NCI-H748 treated with DMSO at 0.1 percent for 48 hours (cell line): ENCODE measurements at regions not wholly inside any gene's neighbourhood (a gene's known extent, or its start where the extent isn't known, plus 50 kb on each side); places are given as distances from the start of the nearest gene placed in this dataset.
"Not testable (repeated sequence)": the region's sequence is repeated elsewhere in the genome, so short reads cannot be mapped to it uniquely, and the experiment has no call there.

ENCODE experiments used
- DNase-seq: peaks from one replicate; lab custom pipeline; 2025; lab: John Stamatoyannopoulos, UW

DNA sequence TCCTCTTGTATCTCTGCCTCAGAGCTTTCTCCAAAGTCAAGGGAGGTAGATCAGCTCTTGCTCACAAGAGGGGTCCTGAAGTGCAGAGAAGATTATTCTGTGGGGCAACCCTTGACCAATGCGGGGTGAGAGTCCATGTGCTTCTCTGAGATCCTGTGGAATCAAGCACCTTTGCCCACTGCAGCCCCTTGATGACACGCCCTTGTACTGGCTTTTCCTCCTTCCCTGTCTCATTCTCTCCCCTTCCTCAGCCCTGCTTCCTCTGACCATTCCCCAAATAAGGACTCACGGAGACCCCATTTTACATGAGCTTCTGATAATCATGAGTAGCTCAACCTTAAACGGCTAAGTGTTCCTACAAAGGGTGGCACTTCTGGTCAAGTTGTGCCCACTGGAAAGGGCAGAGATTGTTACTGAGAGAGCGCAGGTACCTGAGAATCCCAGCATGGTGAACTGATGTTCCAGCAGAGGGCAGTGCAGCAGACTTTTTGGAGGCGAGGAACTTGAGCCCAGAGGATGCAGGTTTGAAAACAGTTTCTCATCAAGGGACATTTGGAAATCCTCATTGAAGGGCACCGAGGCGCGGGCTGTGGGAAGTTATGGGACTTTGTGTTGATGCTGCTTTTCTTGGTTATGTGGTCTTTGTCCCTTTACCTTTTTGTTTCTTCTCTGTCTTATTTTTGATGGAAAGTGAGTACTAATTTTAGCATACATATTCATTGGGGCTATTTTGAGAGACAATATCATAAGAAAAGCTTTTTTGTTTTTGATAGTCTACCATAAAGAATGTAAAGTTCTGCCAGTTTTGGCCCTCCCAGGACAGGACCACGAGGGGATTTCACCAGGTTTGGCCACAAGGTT, 201.3 kb downstream of the RBM46 start:
- DNase-seq: peak; percentile 4

DNA sequence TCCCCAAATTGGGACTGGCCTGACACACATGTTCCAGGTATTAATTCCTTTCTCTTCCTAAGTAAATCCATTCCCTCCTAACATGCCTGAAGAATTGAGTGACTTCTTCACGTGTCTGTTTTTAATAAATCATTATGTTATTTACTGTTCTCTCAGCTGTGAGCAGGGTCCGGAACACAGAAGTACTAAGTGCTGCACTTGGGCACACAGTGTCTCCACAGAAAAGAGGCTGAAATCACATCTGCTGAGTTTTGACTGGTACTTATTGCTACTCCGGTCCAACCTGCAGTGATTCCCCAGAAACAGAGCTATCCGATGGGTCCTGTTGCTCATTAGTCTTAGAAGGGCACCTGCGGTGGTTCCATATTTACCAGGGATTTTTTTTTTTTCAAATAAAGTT, 202.6 kb downstream of the RBM46 start:
- DNase-seq: no peak

DNA sequence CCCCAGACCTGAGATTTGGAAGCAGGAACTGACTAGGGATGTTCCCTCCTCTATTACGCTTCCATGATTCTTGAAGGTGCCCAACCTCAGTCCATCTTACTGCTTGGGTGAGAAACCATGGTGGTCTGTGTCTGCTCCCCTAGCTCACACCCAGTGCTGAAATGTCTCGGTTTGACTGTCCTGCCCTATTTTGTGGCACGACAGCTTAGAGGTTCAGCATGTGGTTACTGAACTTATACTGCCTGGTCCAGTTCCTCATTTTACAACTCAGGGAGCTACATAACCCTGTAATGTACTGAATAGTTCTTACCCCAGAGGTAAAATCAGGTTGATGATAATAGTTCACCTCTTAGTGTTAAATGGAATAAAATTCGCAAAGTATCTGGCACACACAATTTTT, 203.1 kb downstream of the RBM46 start:
- no peak for DNase-seq

DNA sequence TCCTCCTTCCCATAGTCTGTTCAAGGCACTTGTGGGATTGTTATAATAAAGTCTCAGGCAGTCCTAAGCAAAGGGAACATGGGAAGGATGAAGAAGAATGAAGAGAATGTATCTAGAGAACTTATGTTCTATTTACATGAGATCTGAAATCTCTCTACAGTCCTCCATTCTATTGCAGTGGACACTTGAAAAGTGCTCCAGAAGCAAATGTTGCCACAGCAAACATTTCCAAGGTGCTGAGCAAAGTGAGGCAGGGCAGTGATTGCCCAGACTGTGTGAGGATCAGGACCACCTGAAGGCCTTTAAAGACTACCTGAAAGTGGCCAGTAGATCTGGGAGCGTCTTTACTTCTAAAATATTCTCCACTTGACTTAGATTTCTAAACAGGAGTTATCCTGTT, 203.5 kb downstream of the RBM46 start:
- DNase-seq: no peak

DNA sequence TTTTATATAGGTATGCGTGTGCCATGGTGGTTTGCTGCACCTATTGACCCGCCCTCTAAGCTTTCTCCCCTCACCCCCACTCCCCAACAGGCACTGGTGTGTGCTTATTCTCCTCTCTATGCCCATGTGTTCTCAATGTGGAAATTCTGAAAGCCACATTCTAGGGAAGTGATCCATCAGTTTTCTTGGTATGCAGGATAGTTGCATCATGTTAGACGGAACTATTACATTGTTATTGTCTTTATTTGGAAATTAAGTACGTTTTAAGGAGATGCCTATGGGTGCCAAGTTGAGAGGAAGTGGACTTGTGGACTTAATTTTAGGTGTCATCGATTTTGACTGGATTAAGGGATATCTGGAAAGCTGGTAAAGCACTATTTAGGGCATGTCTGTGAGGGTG, 204.6 kb downstream of the RBM46 start:
- DNase-seq: no peak

DNA sequence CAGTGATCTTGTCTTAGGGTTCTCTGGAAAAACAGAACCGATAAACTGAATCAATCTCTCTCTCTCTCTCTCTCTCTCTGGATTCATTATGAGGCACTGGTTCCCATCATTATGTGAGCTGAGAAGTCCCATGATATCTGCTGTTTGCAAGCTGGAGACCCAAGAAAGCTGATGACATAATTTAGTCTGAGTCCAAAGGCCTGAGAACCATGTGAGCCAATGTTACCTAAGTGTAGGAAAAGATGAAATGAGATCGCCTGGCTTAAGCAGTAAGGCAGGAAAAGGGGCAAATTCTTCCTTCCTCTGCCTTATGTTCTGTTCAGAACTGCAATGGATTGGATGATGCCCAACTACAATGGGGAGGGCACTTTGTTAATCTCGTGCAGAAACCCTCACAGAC, 207.4 kb downstream of the RBM46 start:
- DNase-seq: no peak

DNA sequence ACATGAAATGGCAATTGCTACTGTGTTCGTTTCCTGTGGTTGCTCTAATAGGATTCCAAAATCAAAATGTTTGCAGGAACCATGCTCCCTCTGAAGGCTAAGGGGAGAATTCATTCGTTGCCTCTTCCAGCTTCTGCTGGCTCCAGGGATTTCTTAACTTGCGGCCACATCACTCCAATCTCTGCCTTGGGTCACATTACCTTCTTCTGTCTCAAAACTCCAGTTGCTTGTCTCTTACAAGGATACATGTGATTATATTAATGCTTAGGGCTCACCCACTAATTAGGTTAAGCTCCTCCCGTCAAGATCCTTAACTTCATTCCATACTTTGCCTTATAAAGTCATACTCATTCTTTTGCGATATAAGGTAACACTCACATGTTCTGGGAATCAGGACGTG, 208.4 kb downstream of the RBM46 start:
- no peak for DNase-seq

DNA sequence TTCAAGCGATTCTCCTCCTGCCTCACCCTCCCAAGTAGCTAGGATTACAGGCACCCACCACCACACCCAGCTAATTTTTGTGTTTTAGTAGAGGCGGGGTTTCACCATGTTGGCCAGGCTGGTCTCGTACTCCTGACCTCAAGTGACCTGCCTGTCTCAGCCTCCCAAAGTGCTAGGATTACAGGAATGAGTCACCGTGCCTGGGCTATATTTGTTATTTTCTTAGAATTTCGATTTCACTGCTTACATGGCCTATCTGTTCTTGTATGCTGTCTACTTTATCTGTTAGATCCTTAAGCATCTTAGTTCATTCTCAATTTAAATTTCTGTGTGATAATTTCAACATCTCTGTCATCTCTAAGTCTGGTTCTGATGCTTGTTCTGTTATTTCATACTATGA, 210.6 kb upstream of the NPY2R start:
- DNase-seq: not testable (repeated sequence)

DNA sequence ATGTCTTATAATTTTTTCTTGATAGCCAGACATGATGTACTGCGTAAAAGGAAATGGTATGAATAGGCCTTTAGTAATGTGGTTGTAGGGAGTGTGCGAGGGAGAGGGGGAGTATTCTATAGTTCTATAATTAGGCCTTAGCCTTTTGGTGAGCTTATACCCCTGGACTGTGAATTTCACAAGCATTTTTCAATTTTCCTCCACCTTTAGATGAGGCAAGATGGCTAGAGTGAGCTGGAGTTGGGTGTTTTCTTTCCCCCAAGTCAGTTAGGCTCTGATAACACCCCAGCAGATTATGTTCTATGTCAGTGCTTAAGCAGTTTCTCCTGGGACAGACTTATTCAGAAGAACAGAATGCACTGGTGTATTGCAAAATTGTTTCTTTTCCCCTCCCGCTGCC, 210.2 kb upstream of the NPY2R start:
- DNase-seq: no peak

DNA sequence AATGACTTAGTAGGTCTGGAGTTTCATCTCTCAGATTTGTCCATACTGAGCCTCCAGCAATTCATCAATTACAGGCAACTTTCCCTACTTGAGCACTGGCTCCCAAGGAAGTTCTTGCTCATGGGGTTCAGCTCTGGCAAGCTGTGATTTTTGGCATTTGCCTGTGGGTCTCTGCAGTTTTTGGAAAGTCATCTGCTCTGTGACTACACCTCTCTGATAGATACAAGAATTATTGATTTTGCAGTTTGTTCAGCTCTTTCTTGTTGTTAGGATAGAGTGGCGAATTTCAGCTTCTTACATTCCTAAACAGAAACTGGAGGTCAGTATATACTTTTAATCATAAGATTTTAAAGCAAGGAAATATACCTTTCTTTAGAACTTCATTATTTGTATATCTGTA, 209.7 kb upstream of the NPY2R start:
- DNase-seq: no peak

DNA sequence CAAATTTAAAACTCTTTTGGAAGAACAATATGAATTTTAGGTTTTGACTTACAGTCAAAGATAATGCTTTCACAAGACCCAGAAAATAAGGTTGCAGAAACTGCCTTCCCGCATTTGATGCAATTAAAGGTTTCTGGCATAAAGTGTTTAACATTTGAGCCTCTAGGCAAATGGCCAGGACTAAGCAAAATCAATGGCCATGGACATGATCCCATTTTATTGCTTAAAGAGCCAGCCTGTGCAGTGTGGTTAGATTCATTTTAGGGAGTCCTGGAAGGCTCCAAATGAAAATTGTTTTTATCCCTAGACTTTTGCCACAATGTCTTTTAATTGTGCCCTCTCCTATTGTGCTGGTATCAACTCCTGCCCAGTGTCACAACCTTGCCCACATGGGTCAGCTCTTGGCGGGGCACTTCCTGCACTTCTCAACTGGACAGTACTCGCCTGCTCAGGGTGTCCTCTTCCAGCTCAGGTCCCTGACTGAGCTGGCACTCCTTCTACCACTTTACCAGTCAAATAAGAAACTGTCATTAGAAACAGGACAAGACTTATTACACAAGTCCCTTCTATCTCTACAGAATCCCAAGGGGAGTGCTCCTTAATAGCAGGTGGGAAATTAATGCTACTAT, 208.4 kb upstream of the NPY2R start:
- no peak for DNase-seq

DNA sequence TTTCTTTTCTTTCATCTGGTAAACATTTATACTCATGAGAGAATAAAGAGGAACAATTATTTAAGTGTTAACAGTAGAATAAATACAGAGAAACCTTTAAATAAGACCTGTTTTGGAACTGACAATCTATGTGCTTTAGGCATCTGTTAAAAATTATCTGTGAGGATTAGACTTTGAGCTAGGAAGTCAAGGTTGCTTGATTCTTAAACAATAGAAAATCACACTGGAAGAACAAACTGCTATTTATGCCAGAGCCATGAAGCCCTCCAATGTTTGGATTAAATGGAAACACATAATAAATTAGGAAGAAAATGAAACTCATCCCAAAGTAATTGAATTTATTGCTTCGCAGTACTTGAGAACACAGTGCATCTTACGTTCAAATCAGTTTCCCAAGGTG, 207.2 kb upstream of the NPY2R start:
- no peak for DNase-seq

DNA sequence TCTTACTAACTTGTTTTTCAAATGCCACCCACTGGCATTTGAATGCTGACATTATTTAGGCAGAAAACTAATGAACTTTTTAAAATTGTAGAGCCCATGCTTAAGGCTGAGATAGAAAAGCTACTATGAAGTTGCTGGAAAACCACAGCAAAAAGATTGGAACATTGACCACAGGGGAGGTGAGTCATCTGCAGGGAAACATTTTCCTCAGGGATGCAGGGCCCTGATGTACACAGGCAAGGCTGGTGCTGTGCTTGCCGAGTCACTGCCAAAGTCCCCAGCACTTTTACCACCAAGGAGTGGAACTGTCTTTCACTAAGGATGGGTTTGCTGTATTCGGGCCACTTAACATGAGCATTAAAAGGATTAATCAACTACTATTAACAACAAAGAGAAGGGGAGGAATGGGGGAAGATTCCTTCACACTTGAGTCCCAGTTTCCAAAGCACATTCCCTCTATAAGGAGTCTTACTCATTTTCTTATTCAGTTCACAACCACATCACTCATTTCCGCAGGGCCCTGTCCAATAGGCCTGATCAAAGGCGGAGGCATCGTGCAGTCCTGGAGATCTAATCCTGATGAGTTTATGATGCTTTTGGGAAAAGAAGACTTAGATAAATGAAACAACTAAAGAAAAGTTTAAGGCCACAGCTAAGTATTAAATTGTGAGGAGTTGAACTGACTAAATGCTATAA, 202.9 kb upstream of the NPY2R start:
- DNase-seq: no peak

DNA sequence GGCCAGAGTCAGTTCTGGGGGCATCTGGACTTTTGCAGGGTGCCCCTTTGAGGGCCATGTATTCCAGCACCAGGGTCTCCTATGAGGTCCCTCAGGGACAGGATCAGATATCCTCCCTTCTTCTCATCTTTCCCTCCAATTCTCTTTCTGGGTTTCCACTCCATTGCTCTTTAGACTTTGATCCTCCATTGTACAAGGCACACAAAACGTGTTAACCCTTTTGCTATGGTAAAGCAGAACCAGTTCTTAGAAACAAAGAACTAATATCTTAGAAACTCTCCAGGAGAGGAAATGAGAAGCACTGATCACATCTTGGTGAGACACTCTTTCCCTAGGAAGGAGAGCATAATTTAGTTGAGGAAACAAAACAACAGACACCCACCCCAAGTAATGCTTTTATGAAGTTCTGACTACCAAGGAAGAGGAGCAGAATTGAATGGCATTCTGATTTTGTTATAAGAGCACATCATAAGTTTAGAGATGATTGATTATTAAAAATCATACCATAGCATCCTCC, 200.7 kb upstream of the NPY2R start:
- no peak for DNase-seq

DNA sequence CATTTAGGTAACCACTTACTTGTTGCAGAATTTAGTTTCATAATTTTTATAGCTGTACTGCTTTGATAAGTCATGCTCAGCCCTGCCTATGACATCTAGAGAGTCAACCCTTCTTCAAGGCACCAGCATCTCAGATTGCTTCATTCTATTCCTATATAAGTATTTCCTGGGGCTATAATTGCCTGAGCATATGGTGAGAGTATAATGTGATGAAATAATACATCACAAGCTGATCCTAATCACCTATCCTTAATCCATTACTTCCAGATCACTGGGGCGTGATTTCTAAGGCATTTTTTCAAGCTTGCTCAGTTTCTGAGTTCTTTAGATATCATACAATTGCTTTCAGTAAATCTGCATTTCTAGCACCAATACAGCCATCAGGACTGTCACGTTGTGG, 200.0 kb upstream of the NPY2R start:
- DNase-seq: no peak

DNA sequence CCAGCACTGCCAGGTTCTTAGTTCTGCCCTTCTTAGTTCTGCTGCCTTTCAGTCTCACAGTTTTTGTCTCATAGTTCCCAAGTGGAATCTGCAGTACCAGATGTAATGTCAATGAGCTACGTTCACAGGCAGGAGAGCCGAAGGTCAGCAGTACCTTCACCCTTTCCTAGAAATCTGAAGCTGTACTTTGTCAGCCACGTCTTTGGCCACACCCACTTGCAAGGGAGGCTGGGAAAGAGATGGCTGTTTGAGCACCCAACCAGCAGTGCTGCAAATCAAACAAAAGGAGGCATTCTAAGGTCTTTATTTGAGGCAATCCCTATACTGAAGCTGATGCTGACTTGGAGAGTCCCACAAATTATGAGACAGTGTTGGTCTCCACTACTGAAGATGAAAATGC, 199.1 kb upstream of the NPY2R start:
- DNase-seq: no peak

DNA sequence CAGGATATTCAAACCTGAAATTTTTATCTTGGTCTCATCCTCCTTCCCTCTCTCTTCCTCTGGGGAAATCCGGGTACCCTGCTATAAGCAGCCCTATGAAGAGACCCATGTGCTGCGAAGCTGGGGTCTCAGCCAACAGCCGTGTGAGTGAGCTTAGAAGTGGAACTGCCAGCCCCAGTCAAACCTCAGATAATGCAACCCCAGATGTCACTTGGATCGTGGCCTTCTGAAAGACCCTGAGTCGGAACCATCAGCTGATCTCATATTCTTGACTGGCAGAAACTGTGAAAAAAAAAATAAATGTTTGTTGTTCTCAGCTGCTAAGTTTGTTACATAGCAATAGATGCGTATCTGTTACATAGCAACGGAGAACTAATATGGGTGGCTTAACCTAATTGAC, 198.1 kb upstream of the NPY2R start:
- DNase-seq: no peak

DNA sequence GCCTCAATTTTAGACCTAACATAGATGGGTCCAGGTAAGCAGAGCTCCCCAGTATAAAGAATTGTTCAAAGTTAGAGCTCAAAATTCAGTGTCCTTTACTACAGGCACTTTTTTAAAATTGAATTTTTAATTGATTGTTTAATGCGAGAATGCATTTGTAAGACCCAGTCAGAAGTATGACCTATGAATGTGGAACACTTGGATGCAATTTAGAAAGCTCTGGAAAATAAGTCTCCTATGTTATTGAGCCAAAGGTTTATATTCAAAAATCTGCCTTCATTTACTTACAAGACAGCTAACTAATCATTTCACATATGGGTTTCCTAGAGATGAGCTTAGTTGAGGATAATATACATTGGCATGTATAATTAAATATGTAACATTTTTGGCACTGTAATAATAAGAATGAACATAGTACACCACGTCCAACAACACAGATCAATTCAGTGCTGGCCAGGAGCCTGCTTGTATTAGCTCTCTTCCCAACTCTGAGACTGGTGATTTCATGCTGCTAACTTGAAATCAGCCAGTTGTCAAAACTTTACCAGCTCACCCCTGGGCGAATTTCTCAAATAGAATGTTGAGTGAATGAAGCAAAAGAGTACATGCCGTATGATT, 197.2 kb upstream of the NPY2R start:
- DNase-seq: no peak

DNA sequence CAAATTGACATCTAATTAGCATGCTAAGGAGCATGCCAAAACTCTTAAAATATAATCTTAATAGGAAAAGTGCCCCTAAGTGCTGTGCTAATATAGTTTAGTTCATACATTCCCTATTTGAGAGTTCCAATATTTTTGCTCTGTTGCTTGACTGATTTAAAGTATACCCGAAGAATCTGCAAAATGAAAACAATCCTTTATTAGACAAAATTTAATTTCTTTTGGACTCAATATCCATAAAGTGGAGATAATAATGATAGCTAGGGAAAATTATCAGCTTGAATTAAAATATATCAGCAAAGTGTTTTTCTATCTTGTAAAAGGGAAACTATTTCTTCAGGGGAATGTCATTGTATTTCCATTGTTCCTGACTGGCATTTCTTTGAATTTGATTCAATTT, 196.0 kb upstream of the NPY2R start:
- no peak for DNase-seq

DNA sequence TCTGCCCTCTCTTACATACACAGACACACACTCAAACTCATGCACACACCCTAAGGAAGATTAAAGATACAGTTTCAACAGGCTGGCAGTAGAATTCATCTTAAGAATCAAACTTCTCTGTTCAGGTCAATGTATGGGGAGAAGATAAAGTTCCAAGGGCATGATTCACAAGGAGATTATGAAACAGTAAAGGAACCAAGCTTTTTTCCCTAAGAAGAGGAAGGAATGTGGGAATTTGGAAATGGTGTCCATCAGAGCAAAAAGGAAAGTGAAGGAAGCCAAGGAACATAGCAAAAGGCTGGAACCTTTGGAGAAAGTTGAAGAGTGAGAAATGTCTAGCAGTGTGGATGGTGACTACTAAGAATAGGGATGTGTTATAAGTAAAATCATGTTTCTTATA, 191.0 kb upstream of the NPY2R start:
- DNase-seq: no peak

DNA sequence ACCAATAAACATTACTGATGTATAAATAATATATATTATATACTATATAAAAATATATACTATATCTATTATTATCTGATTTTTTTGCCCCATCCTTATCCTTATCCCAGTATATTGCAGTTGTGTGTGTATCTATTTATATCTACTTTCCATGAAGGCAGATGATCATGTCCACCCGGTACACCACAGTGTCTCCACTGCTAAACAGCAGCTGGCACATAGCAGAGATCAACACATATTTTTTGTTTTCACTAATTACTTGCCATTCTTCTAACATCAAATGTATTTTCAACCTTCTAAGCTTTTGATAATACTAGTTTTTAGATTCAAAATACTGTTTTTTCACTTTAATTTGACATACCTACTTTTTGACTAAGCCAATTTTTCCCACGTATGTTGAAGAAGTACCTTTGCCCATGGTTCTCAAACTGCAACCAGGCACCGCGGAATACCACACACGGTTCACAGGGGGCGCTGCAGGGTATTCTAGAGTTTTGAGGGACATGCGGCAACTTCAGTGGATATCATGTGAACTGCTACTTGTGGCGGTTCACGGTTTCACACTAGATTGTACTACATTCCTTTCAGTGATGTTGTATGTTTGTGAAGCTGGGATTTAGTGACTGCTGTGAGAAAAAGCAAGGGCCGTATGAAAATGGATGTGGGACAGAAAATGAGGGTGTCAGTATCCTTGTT, 182.5 kb upstream of the NPY2R start:
- DNase-seq: peak; percentile 10

DNA sequence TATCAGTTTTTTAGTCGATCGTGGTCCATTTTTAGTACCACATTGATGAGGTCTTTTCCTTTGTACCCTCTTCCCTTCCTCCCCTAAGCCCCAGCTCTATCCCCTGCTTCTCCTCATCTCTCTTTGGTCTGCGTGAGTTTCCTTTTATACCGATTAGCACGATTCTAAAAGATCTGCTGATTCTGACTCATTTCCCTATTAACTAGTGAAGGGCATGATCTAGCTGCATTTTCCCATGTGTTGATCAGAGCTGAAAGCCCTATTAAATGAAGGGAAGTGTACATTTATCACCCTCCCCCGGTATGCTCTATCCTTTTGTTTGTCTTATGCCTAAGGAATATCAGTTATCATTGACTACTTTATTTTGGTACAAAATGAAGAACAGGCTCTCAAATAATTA, 181.7 kb upstream of the NPY2R start:
- no peak for DNase-seq
